ENCODE measurements at regions not wholly inside any gene's neighbourhood (a gene's known extent, or its start where the extent isn't known, plus 50 kb on each side); places are given as distances from the start of the nearest gene placed in this dataset.
A peak's percentile ranks its signal among the peaks of the same experiment; 100 is the strongest.

GRCh38 chr6:67219346-67219745 lies 1415.7 kb upstream of the ADGRB3 start:
- no peak for DNase-seq (ENCODE audit: low spot score)
- H3K27ac Mint-ChIP-seq (ENCODE audit: unreplicated experiment): no peak overlapping the region
- no peak overlapping the region for H3K4me3 Mint-ChIP-seq (ENCODE audit: unreplicated experiment)
- no peak for TF ChIP-seq CTCF (IDR thresholded peaks at IDR 0.05)
- H3K9me3 Mint-ChIP-seq (ENCODE audit: low read depth): no peaks in the 10 kb centered on the region
- no peaks in the 10 kb centered on the region for H3K4me1 Mint-ChIP-seq (ENCODE audit: low read depth)
- H3K27me3 Mint-ChIP-seq (ENCODE audit: low read depth): peaks cover 12% of the 10 kb centered on the region
- H3K36me3 Mint-ChIP-seq (ENCODE audit: low read depth): no peaks in the 10 kb centered on the region

- DNase-seq (ENCODE audit: low spot score): no peak
- no peak overlapping the region for H3K27ac Mint-ChIP-seq (ENCODE audit: unreplicated experiment)
- H3K27me3 Mint-ChIP-seq (ENCODE audit: low read depth): peaks cover 3% of the 10 kb centered on the region
- no peaks in the 10 kb centered on the region for H3K36me3 Mint-ChIP-seq (ENCODE audit: low read depth)
- H3K4me3 Mint-ChIP-seq (ENCODE audit: unreplicated experiment): no peak overlapping the region
- TF ChIP-seq CTCF (IDR thresholded peaks at IDR 0.05): no peak
- H3K9me3 Mint-ChIP-seq (ENCODE audit: low read depth): no peaks in the 10 kb centered on the region
- no peaks in the 10 kb centered on the region for H3K4me1 Mint-ChIP-seq (ENCODE audit: low read depth)
Observed at GRCh38 chr6:67212584-67212983, 1422.5 kb upstream of the ADGRB3 start.

- Mint-ChIP-seq H3K27ac (ENCODE audit: unreplicated experiment) (no peak overlapping the region), H3K9me3 (ENCODE audit: low read depth) (peaks cover 6% of the 10 kb centered on the region), H3K4me3 (ENCODE audit: unreplicated experiment) (no peak overlapping the region)
Observed at GRCh38 chr6:67210450-67210849, 1424.6 kb upstream of the ADGRB3 start.

GRCh38 chr6:67201563-67201962 lies 1433.5 kb upstream of the ADGRB3 start:
- H3K4me1 Mint-ChIP-seq (ENCODE audit: low read depth): no peaks in the 10 kb centered on the region
- no peak for TF ChIP-seq CTCF (IDR thresholded peaks at IDR 0.05)
- no peak overlapping the region for H3K4me3 Mint-ChIP-seq (ENCODE audit: unreplicated experiment)
- H3K36me3 Mint-ChIP-seq (ENCODE audit: low read depth): no peaks in the 10 kb centered on the region
- no peaks in the 10 kb centered on the region for H3K27me3 Mint-ChIP-seq (ENCODE audit: low read depth)
- DNase-seq (ENCODE audit: low spot score): peak; percentile 61
- no peak overlapping the region for H3K27ac Mint-ChIP-seq (ENCODE audit: unreplicated experiment)
- H3K9me3 Mint-ChIP-seq (ENCODE audit: low read depth): peaks cover 24% of the 10 kb centered on the region

More at GRCh38 chr6:67210450-67210849, 1424.6 kb upstream of the ADGRB3 start:
- Mint-ChIP-seq H3K4me1 (ENCODE audit: low read depth) (no peaks in the 10 kb centered on the region), H3K36me3 (ENCODE audit: low read depth) (no peaks in the 10 kb centered on the region), H3K27me3 (ENCODE audit: low read depth) (no peaks in the 10 kb centered on the region)
- no peak for DNase-seq (ENCODE audit: low spot score)
- no peak for TF ChIP-seq CTCF (IDR thresholded peaks at IDR 0.05)

GRCh38 chr6:67200626-67201403 lies 1434.3 kb upstream of the ADGRB3 start:
- Mint-ChIP-seq H3K36me3 (ENCODE audit: low read depth) (no peaks in the 10 kb centered on the region), H3K9me3 (ENCODE audit: low read depth) (peaks cover 24% of the 10 kb centered on the region), H3K27me3 (ENCODE audit: low read depth) (no peaks in the 10 kb centered on the region), H3K4me3 (ENCODE audit: unreplicated experiment) (no peak overlapping the region), H3K27ac (ENCODE audit: unreplicated experiment) (no peak overlapping the region), H3K4me1 (ENCODE audit: low read depth) (no peaks in the 10 kb centered on the region)
- TF ChIP-seq CTCF (IDR thresholded peaks at IDR 0.05): no peak
- peak; percentile 59 for DNase-seq (ENCODE audit: low spot score)
